ENCODE measurements at regions not wholly inside any gene's neighbourhood (a gene's known extent, or its start where the extent isn't known, plus 50 kb on each side); places are given as distances from the start of the nearest gene placed in this dataset.

- Histone ChIP-seq H3K27ac (ENCODE audit: control insufficient read depth, insufficient read depth) (no peak overlapping the region), H3K4me3 (no peak overlapping the region), H3K4me2 (ENCODE audit: control insufficient read depth, insufficient read depth) (no peak overlapping the region), H3K27me3 (replicated peaks in 1 of 2; ENCODE audit: control insufficient read depth in 2 of 2, insufficient read depth in 2 of 2, low read length in 1 of 2) (no peaks in the 10 kb centered on the region), H2AFZ (ENCODE audit: control insufficient read depth, low read depth, low read length) (no peak overlapping the region), H3K4me1 (ENCODE audit: control insufficient read depth, insufficient read depth, low read length) (no peaks in the 10 kb centered on the region), H3K9ac (ENCODE audit: control insufficient read depth, insufficient read depth, low read length) (no peak overlapping the region), H4K20me1 (ENCODE audit: control insufficient read depth, insufficient read depth) (no peaks in the 10 kb centered on the region), H3K79me2 (ENCODE audit: control insufficient read depth, insufficient read depth, low read length) (no peaks in the 10 kb centered on the region), H3K36me3 (ENCODE audit: control insufficient read depth in 2 of 2, insufficient read depth in 2 of 2, low read length in 1 of 2) (no peaks in the 10 kb centered on the region), H3K9me3 (replicated peaks; ENCODE audit: control insufficient read depth, insufficient read depth, low read length) (no peaks in the 10 kb centered on the region)
- DNase-seq (ENCODE audit: low read depth, low spot score) (no peak), ATAC-seq (no peak), FAIRE-seq (no peak)
- TF ChIP-seq ZNF384 (IDR thresholded peaks at IDR 0.05; ENCODE audit: borderline replicate concordance, low read depth, low read length): no peak
- TF ChIP-seq, protein P1, sequence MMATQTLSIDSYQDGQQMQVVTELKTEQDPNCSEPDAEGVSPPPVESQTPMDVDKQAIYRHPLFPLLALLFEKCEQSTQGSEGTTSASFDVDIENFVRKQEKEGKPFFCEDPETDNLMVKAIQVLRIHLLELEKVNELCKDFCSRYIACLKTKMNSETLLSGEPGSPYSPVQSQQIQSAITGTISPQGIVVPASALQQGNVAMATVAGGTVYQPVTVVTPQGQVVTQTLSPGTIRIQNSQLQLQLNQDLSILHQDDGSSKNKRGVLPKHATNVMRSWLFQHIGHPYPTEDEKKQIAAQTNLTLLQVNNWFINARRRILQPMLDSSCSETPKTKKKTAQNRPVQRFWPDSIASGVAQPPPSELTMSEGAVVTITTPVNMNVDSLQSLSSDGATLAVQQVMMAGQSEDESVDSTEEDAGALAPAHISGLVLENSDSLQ (IDR thresholded peaks at IDR 0.05): no peak
- TF ChIP-seq, protein P2, sequence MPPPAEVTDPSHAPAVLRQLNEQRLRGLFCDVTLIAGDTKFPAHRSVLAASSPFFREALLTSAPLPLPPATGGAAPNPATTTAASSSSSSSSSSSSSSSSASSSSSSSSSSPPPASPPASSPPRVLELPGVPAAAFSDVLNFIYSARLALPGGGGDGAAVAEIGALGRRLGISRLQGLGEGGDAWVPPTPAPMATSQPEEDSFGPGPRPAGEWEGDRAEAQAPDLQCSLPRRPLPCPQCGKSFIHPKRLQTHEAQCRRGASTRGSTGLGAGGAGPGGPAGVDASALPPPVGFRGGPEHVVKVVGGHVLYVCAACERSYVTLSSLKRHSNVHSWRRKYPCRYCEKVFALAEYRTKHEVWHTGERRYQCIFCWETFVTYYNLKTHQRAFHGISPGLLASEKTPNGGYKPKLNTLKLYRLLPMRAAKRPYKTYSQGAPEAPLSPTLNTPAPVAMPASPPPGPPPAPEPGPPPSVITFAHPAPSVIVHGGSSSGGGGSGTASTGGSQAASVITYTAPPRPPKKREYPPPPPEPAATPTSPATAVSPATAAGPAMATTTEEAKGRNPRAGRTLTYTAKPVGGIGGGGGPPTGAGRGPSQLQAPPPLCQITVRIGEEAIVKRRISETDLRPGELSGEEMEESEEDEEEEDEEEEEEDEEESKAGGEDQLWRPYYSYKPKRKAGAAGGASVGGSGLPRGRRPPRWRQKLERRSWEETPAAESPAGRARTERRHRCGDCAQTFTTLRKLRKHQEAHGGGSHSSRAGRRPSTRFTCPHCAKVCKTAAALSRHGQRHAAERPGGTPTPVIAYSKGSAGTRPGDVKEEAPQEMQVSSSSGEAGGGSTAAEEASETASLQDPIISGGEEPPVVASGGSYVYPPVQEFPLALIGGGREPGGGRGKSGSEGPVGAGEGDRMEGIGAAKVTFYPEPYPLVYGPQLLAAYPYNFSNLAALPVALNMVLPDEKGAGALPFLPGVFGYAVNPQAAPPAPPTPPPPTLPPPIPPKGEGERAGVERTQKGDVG (CRISPR knock-in tag; IDR thresholded peaks at IDR 0.05): no peak
- in situ Hi-C loops (cut with MboI) (no loop called here), intact Hi-C loops (cut with micrococcal nuclease; ENCODE audit: unreplicated experiment) (no loop called here)
- SMC1A ChIA-PET (ENCODE audit: uncharacterized antibody, unreplicated experiment): no interaction called here
- RAD21 ChIA-PET (ENCODE audit: unreplicated experiment): no interaction called here
- CTCF ChIA-PET: no interaction called here
- POLR2A ChIA-PET: no interaction called here
- no TSS peak for BruUV-seq (replicated peaks)
Measured at GRCh38 chrX:4004822-4005221, 291.4 kb upstream of the PRKX start.

DNA sequence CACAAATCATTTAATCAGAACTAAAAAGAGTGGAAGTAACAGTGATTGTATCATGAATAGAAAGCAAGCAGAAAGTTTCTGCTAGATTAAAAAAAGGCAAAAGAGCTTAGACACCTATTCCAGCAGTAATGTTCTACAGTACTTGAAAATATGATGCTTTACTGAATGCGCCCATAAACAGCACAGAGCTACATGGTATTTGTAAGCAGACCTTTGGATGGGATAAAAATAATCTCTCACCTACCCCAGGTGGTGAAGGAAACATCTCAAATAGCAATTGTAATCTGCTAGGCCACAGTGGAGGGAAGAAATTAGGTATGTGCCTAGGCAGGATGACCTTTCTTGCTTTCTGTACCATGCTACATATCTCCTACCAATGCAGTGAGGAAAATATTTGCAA, 280.9 kb upstream of the PRKX start:
- Histone ChIP-seq H3K79me2 (ENCODE audit: control insufficient read depth, insufficient read depth, low read length) (no peaks in the 10 kb centered on the region), H3K4me2 (ENCODE audit: control insufficient read depth, insufficient read depth) (no peak overlapping the region), H3K9me3 (replicated peaks; ENCODE audit: control insufficient read depth, insufficient read depth, low read length) (no peaks in the 10 kb centered on the region), H3K27ac (ENCODE audit: control insufficient read depth, insufficient read depth) (no peak overlapping the region), H3K36me3 (ENCODE audit: control insufficient read depth in 2 of 2, insufficient read depth in 2 of 2, low read length in 1 of 2) (no peaks in the 10 kb centered on the region), H4K20me1 (ENCODE audit: control insufficient read depth, insufficient read depth) (no peaks in the 10 kb centered on the region), H3K27me3 (replicated peaks in 1 of 2; ENCODE audit: control insufficient read depth in 2 of 2, insufficient read depth in 2 of 2, low read length in 1 of 2) (no peaks in the 10 kb centered on the region), H3K4me1 (ENCODE audit: control insufficient read depth, insufficient read depth, low read length) (no peaks in the 10 kb centered on the region), H2AFZ (ENCODE audit: control insufficient read depth, low read depth, low read length) (no peak overlapping the region), H3K9ac (ENCODE audit: control insufficient read depth, insufficient read depth, low read length) (no peak overlapping the region), H3K4me3 (no peak overlapping the region)
- DNase-seq (ENCODE audit: low read depth, low spot score) (no peak), ATAC-seq (no peak), FAIRE-seq (no peak)
- 93% methylated on average over 1 of the region's 1 CpG for WGBS (ENCODE audit: insufficient coverage, insufficient replicate concordance, low lambda C conversion rate, missing lambda C conversion rate)
- ChIA-PET SMC1A (ENCODE audit: uncharacterized antibody, unreplicated experiment) (no interaction called here), RAD21 (ENCODE audit: unreplicated experiment) (no interaction called here), CTCF (no interaction called here), POLR2A (no interaction called here)
- intact Hi-C loops (cut with micrococcal nuclease; ENCODE audit: unreplicated experiment): no loop called here
- no TSS peak for BruUV-seq (replicated peaks)
- in situ Hi-C loops (cut with MboI): no loop called here
- TF ChIP-seq JUNB (IDR thresholded peaks at IDR 0.05) (no peak), MXI1 (IDR thresholded peaks at IDR 0.05; ENCODE audit: low read depth, low read length) (no peak), IRF4 (IDR thresholded peaks at IDR 0.05; ENCODE audit: low read depth, low read length) (no peak), SPI1 (IDR thresholded peaks at IDR 0.05; ENCODE audit: borderline replicate concordance, insufficient read depth, low read depth, low read length) (no peak), ZNF217 (IDR thresholded peaks at IDR 0.05) (no peak), RAD51 (IDR thresholded peaks at IDR 0.05) (no peak), ETV6 (conservative IDR thresholded peaks at IDR 0.05 in 1 of 2, IDR thresholded peaks at IDR 0.05 in 1 of 2; ENCODE audit: borderline replicate concordance in 1 of 2, low read depth in 1 of 2) (no peak), HCFC1 (IDR thresholded peaks at IDR 0.05; ENCODE audit: low read length) (no peak), ASH2L (IDR thresholded peaks at IDR 0.05; ENCODE audit: borderline replicate concordance, low read depth) (no peak)
- TF ChIP-seq, protein P3, sequence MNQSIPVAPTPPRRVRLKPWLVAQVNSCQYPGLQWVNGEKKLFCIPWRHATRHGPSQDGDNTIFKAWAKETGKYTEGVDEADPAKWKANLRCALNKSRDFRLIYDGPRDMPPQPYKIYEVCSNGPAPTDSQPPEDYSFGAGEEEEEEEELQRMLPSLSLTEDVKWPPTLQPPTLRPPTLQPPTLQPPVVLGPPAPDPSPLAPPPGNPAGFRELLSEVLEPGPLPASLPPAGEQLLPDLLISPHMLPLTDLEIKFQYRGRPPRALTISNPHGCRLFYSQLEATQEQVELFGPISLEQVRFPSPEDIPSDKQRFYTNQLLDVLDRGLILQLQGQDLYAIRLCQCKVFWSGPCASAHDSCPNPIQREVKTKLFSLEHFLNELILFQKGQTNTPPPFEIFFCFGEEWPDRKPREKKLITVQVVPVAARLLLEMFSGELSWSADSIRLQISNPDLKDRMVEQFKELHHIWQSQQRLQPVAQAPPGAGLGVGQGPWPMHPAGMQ (IDR thresholded peaks at IDR 0.05; ENCODE audit: borderline replicate concordance): no peak

Data from GM12878 (cell line).